Activated B cell treated with CpG ODN at 0.5 μM for 24 hours (primary cell): ENCODE measurements at regions not wholly inside any gene's neighbourhood (a gene's known extent, or its start where the extent isn't known, plus 50 kb on each side); places are given as distances from the start of the nearest gene placed in this dataset.

Experiments
- ATAC-seq: fragments of 200-7000 bp; cut with Tn5 transposase; one replicate; pipeline ENCODE4 v1.10.0; 2021; ENCODE audit warnings: low read depth, mild to moderate bottlenecking, moderate library complexity
- CTCF ChIA-PET: fragments of 350-600 bp; sonication (Branson Sonifier 250); formaldehyde crosslinking; loops from one replicate; lab custom pipeline; 2021; ENCODE audit warnings: antibody characterized with exemption; lab: Charles Lee
- POLR2A ChIA-PET: fragments of 350-600 bp; sonication (Branson Sonifier 250); formaldehyde crosslinking; loops from one replicate; lab custom pipeline; 2021; ENCODE audit warnings: antibody characterized with exemption; lab: Charles Lee
- DNase-seq: peaks from one replicate; pipeline ENCODE4 v3.0.0; 2022
- H3K27ac Mint-ChIP-seq: one replicate; pipeline ENCODE4 v1.8.0; 2020; ENCODE audit warnings: mixed read lengths
- H3K27me3 Mint-ChIP-seq: one replicate; pipeline ENCODE4 v1.8.0; 2021; ENCODE audit warnings: mixed read lengths
- H3K36me3 Mint-ChIP-seq: one replicate; pipeline ENCODE4 v1.8.0; 2021; ENCODE audit warnings: low read depth, mixed read lengths
- H3K4me1 Mint-ChIP-seq: one replicate; pipeline ENCODE4 v1.8.0; 2021; ENCODE audit warnings: mixed read lengths
- H3K4me3 Mint-ChIP-seq: one replicate; pipeline ENCODE4 v1.8.0; 2020; ENCODE audit warnings: mild to moderate bottlenecking, mixed read lengths
- H3K9me3 Mint-ChIP-seq: one replicate; pipeline ENCODE4 v1.8.0; 2020; ENCODE audit warnings: mixed read lengths
- CTCF ChIP-seq: fragments of 200-600 bp; IDR thresholded peaks from one replicate; pipeline ENCODE4 v1.8.0; 2022; ENCODE audit warnings: antibody characterized with exemption, mild to moderate bottlenecking
- intact Hi-C: fragments of 100-400 bp; cut with micrococcal nuclease; formaldehyde crosslinking; loops from one replicate; pipeline ENCODE4 v1.15.1; 2024

GRCh38 chr17:68684949-68685357 is 83.8 kb upstream of the FAM20A start:
- Mint-ChIP-seq H3K36me3 (no peaks in the 10 kb centered on the region), H3K27me3 (peaks cover 5% of the 10 kb centered on the region), H3K9me3 (no peaks in the 10 kb centered on the region), H3K4me1 (no peaks in the 10 kb centered on the region), H3K27ac (no peak overlapping the region), H3K4me3 (no peak overlapping the region)
- no peak for ATAC-seq
- POLR2A ChIA-PET = no interaction called here
- CTCF ChIA-PET = no interaction called here
- intact Hi-C loops = no loop called here
- no peak for DNase-seq
- TF ChIP-seq CTCF = no peak

- intact Hi-C loops = no loop called here
- Mint-ChIP-seq H3K36me3 (no peaks in the 10 kb centered on the region), H3K4me1 (no peaks in the 10 kb centered on the region), H3K27ac (no peak overlapping the region), H3K4me3 (no peak overlapping the region), H3K27me3 (peaks cover 9% of the 10 kb centered on the region), H3K9me3 (no peaks in the 10 kb centered on the region)
- DNase-seq = no peak
- ChIA-PET CTCF (no interaction called here), POLR2A (no interaction called here)
- no peak for TF ChIP-seq CTCF
- ATAC-seq = no peak
Measured at GRCh38 chr17:68682903-68683302, 81.7 kb upstream of the FAM20A start.

- no peaks in the 10 kb centered on the region for H3K9me3 Mint-ChIP-seq
- ATAC-seq = no peak
- POLR2A ChIA-PET = no interaction called here
- H3K4me1 Mint-ChIP-seq = no peaks in the 10 kb centered on the region
- peaks cover 8% of the 10 kb centered on the region for H3K27me3 Mint-ChIP-seq
- no peak overlapping the region for H3K27ac Mint-ChIP-seq
- no peak for TF ChIP-seq CTCF
- intact Hi-C loops = no loop called here
- CTCF ChIA-PET = no interaction called here
- H3K4me3 Mint-ChIP-seq = no peak overlapping the region
- no peak for DNase-seq
- no peaks in the 10 kb centered on the region for H3K36me3 Mint-ChIP-seq
Measured at GRCh38 chr17:68679882-68680281, 78.7 kb upstream of the FAM20A start.

GRCh38 chr17:68676856-68677255 is 75.7 kb upstream of the FAM20A start:
- no peak for TF ChIP-seq CTCF
- ChIA-PET POLR2A (no interaction called here), CTCF (no interaction called here)
- no peak overlapping the region for H3K4me3 Mint-ChIP-seq
- intact Hi-C loops = no loop called here
- no peak for ATAC-seq
- H3K27me3 Mint-ChIP-seq = peaks cover 5% of the 10 kb centered on the region
- DNase-seq = no peak
- no peaks in the 10 kb centered on the region for H3K36me3 Mint-ChIP-seq
- H3K9me3 Mint-ChIP-seq = no peaks in the 10 kb centered on the region
- H3K4me1 Mint-ChIP-seq = no peaks in the 10 kb centered on the region
- H3K27ac Mint-ChIP-seq = no peak overlapping the region

- Mint-ChIP-seq H3K36me3 (no peaks in the 10 kb centered on the region), H3K27me3 (peaks cover 8% of the 10 kb centered on the region)
Measured at GRCh38 chr17:68675723-68676122, 74.6 kb upstream of the FAM20A start.

More at GRCh38 chr17:68675723-68676122, 74.6 kb upstream of the FAM20A start:
- no peaks in the 10 kb centered on the region for H3K9me3 Mint-ChIP-seq
- H3K27ac Mint-ChIP-seq = no peak overlapping the region
- ATAC-seq (no peak), DNase-seq (no peak)
- intact Hi-C loops = no loop called here
- no peaks in the 10 kb centered on the region for H3K4me1 Mint-ChIP-seq
- POLR2A ChIA-PET = no interaction called here
- no peak overlapping the region for H3K4me3 Mint-ChIP-seq
- CTCF ChIA-PET = no interaction called here
- TF ChIP-seq CTCF = no peak
